ENCODE measurements at regions not wholly inside any gene's neighbourhood (a gene's known extent, or its start where the extent isn't known, plus 50 kb on each side); places are given as distances from the start of the nearest gene placed in this dataset.
"Not testable (repeated sequence)": the region's sequence is repeated elsewhere in the genome, so short reads cannot be mapped to it uniquely, and the experiment has no call there.

DNA sequence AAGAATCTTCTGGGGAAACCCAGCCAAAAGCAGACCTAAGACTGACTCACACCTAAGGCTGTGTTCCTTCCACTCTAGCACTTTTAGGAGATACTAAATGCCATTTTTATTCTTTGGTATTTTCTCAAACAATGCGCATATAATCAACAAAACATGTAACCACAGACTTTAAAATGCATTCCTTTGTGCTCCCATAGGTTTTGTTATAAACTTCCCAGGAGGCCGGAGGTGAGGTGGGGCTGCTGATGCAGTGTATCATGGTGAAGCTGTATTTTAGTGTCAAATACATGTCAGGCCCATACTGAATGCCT is 155.2 kb downstream of the BTBD3 start:
- no peak for DNase-seq

DNA sequence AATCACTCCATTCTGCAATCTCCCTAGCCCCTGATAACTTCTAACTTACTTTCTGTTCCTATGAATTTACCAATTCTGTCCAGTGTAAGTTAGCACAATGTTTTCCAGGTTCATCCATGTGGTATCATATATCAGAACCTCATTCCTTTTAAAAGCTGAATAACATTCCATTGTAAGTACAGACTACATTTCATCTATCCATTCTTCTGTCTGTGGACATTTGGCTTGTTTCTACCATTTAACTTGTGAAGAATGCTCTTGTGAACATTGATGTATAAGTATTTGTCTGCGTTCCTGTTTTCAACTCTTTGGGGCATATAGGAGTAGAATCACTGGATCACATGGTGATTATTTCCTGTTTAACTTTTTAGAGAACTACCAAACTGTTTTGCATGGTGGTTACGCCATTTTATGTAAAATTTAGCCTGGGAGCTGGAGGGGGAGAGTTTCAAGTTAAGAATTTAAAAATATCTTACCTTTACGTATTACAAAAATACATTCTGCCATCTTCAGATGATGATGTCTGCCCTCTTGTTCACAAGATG is 156.5 kb downstream of the BTBD3 start:
- no peak for DNase-seq

DNA sequence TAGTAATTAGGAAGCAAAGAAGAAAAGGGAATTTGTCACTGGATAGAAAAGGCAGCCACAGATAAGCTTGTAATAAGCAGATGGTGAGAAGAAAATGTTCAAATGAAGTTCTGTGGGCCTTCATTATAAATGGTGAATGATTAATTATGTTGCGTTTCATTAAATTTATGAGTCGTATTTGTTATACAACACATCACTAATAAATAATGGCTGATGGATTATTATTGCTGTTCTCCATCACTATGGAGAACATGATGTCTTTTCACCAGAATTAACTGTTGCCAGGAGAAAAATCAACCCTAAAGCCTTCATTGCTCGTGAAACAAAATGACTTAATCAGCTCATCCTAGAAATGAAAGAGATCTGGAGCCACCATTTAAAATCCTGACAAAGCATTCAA is 158.5 kb downstream of the BTBD3 start:
- DNase-seq, result no peak

DNA sequence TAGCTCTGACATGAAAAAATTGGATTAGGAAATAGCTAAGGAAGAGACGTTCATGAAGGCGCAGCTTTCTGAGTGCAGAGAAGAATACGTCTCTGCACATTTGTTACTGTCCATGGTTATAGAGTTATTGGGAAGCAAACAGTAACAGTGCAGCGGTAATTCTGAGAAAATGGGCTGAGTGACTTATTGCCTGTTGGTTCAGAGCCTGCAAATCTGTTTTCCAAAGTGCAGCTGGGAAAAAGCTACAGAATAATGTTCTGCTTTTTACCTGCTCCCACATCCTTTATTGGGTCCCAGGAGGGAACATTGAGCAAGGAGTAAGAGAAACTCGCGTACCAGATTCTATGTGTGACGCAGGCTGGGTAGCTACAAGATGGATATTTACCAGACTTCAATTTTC is 160.2 kb downstream of the BTBD3 start:
- DNase-seq, result no peak

DNA sequence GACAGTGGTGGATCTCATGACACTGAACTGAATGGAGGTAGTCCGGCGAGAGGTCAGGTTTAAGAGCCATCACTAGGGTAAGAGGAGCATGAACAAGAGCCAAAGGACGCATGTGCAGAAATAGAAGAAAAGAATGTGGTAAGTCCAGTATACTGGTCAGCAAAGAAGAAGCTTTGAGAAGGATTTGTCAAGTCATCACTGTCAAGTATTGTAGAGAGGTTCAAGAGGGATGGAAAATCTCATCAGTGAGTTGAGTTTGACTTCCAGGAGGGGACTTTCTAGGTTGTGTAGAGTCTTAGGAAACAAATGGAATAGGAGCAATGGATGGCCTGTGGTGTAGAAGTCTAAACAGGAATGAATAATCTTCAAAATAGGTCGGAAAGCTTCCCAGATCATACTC is 161.8 kb downstream of the BTBD3 start:
- no peak for DNase-seq

DNA sequence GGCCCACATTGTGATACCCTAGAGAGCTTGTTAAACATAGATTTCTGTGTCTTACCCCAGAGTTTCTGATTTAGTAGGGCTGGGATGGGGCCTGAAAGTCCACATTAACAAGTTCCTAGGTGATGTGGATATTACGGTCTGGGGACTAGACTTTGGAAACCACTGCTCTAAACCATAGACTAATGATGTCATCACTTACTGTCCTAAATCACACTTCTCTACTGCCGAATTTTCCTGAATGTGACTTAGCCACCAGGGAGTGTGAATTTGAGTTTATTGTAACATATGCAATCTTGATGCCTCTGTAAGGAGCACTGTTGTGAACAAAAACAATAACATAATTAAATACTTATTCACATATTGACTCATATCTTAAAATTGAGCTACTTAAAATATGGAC is 165.6 kb downstream of the BTBD3 start:
- no peak for DNase-seq

DNA sequence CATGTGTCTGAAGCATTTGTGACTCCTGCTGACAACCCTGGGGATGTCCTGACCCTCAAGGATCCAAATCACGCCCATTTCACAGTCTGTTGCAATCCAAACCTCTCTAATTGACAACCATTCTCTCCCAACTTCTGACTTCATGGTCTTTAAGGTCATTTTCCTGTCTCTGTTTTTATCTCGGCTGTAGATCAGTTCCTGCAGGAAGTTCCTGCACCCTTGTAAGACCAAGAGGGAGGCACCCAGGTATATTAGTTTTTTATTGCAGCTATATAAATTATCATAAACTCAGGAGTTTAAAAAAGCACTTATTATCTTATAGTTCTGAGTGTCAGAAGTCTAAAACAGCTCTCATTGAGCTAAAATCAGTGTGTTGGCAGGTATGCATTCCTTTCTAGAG is 166.8 kb downstream of the BTBD3 start:
- DNase-seq, result no peak

DNA sequence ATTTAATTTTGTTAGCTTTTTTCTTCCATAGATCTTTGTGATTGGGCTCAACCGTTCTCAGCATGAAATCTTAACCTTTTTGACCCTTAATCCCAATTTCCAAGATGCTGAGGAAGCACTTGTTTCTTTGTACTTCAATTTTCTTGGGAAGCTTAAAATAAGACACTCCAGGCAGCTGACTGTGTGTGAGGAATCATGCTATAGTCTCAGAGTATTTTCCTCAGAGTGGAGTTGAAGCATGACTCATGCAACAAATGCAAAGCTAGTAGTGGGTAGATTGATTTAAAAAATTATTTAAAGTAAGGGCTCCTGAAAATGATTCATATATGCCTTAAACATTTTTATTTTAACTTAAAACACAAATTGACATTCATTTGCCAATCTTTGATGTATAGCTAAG is 168.7 kb downstream of the BTBD3 start:
- DNase-seq, result no peak

DNA sequence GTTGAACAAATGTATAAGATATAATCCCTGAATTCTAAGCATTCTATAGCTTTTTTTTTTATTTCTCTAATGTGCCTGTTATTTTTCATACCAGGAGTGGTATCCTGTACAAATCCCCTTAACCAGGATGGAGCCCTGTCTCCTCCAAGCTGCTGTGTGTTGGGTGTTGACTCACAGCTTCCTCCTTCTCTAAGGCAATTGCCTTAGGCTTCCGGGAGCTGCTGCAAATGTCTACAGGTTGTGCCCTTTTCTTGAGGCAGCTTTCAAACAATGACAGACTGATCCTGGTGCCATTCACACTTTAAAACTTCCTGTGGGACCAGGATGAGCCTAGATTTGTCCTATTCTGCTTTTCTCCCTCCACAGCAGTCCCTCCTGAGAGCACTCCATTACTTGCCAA is 173.2 kb downstream of the BTBD3 start:
- DNase-seq, result no peak

DNA sequence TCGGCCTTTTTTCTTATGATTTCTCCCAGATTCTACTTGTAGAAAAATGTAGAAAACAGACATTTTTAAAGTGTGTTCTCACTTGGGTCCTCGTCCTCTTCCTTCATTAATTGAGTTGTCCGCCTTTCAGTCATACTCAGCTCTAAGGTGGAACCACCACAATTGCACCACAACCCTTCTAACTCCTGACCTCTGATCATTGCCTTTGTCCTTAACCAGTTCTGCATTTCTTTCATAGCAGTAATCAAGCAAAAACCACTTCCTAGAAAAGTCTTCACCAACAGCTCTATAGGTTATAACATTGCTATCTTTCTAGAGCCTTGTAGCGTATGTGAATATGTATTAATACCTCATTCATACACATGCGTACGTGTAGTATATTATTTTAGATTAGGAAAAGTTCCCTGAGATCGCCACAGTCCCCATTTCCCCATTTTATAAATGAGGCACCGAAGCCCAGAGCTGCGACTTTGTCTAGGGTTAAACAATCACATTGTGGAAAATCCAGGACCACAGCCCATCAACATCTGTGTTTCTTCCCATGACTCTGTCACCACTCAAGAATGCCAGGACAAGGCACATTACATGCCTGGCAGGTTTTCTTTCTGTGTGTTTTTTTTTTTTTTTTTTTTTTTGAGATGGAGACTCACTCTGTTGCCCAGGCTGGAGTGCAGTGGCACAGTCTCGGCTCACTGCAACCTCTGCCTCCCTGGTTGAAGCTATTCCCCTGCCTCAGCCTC is 175.5 kb downstream of the BTBD3 start:
- no peak for DNase-seq

DNA sequence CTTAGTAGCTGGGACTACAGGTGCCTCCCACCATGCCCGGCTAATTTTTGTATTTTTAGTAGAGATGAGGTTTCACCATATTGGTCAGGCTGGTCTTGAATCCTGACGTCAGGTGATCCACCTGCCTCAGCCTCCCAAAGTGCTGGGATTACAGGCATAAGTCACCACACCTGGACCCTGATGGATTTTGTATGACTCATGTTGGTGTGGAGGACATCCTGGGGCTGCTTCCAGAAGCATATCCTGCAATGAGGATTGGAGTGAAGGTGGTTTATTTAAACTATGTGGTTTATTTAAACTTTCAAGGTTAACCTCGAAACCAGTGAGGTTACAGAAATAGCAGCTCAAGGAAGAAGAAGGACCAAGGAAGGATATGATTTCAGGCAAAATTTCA is 176.1 kb downstream of the BTBD3 start:
- DNase-seq, result not testable (repeated sequence)

DNA sequence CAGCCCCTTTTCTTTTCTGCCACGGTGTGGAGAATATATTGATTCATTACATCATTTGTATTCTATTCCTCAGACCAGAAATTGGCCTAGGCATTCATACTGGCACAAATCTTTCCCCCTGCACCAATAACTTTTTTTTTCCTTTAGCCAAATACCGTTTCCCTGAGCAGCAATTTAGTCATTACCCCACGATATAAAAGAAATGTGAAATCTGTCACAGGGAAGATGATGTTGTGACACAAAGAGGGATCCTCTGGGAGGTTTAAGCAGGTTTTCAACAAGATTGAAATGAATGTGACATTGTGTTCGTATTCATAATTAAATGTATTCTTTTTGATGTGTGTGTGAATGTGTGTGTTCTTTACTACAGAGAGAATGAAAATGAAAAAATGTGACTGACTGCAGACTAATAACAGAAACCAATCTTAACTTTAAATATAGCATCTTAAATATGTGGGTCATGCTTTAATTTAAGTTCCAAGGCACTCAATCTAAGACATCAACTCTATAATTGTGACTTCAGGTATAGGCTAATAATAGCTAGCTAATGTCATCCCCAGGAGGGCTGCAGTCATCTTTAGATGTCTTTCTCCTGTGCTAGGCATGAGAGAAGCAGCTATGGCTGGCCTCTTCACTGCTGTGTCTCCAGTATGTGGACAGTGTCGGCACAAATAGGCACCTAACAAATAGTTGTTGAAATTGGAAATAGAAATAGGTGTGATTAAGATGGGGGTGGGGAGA is 177.7 kb downstream of the BTBD3 start:
- no peak for DNase-seq

DNA sequence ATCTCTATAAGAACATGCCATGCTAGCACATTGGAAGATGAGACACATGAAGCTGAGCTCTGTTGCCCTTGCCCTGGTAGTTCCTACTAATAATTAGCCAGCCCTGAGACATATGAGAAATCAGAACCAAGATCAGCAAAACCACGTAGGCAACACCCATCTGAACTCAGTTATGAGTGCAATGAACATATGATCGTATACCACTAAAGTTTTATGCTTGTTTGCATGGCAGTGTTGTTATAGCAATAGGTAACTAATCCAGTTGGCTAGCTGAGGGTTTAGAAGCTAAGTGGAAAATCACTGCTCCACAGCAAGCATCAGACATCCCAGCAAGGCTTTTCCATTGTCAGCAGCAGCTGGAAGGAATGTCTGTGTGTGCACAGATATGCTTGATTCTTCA is 180.7 kb downstream of the BTBD3 start:
- no peak for DNase-seq

DNA sequence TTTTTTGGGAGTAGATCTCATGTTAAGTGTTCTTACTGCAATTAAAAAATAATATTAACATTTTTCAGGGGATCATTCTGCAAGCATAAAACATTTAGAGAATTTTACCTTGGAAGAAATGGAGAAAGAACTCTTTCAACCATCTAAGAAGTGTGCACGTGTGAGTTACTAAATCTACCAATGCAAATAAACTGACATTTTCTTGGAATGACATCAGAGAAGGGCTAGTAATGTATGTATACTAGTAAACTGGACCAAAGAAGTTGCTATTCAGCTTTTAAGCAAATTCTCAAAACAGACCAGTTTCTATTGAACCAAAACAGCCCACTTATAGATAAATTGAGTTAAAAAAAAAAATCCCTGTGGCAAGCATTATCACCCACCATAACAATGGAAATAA is 191.2 kb downstream of the BTBD3 start:
- no peak for DNase-seq

DNA sequence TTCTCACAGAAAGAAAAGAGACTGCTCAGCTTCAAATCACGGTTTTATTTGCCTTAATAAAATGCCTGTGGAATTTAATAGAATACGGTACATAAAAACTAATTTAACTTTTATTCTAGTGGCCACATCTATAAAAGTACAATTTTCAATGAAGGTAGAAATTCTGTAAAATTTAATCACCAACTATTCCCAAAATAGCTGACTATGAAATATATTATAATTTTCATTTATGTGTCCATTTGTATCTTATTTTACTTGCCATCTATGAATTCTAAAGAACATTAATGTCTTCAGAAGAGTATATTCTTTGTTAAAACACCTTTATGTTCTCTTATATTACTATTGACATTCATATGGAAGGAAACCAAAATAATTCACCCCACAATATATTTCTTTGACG is 192.6 kb downstream of the BTBD3 start:
- no peak for DNase-seq

DNA sequence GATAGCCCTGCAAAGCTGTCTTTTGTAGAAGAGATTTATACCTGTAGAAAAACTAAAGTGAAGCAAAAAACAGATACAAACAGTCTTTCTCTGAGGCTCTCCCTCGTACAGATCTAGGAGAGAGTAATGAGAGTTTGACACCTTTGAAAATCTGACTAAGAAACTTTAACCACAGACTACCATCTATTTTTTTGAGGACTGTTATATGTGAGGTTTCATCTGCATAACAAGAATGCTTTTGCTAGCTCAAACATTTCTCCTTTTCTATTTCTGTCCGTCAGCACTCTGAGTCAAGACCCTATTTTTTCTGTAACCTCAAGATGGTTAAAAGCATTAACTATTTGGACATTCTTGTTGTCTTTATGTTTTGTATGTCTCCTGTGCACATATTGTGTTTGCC is 193.0 kb downstream of the BTBD3 start:
- DNase-seq, result no peak

DNA sequence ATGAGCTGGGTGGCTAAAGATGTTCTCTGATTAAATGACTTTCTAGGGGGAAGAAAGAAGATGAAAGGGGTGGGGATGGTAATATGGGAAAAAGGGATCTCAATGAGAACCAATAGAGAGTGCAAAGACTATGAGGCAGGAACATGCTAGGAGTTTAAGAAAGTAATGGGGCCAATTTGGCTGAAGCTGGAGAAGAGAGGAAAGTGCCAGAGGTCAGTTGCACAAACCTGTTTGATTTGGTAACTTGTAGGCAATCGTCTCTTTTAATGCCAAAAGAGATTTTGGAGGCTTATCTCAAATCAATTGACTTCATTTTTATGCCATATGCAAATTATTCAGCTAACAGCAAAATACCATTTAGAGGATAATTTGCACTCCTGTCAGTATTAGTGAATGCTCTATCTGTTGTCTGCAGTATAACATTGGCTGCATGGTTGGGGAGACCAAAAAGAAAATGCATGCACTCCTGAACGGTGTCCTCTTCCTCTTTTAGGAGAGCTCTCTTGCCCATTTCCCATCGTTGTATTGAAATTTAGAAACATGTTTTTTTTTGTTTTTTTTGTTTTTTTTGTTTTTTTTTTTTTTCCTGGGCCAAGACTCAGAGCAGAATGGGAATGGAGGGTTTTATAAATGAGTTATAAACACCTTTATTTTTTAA is 193.9 kb downstream of the BTBD3 start:
- no peak for DNase-seq

DNA sequence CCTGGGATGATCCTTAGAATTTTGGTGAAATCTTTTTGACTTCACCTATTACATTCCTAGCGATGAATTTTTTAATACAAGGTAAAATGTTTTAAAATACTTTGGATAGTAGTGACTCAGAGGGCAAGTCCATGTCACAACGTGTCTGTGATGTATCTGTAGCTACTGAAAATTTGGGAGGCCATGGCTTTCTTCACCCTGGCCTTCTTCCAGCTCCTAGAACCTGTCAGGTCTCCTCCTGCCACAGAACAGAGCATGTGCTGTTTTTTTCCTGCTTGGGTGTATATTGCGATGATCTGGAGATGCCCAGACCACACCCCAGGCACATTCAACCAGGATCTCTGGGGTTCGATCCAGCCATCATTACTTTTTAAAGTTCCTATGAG is 194.4 kb downstream of the BTBD3 start:
- no peak for DNase-seq

DNA sequence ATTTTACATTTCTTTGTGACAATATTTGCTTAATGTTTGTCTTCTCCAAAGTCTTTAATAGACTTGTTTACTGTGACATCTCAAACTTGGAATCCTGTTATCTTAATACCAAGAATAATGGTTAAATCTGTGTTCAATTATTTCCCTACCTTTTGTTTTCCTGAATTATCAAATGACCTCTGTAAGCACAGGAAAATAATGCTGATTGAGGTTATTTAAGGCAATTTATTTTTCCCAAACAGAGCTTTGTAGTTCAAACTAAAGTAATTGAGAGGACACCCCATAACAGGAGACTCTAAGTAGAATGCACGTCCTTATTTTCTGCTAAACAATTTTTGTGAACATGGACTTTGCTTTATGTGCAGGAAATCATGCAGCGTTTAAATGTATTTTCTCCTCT is 195.0 kb downstream of the BTBD3 start:
- no peak for DNase-seq

DNA sequence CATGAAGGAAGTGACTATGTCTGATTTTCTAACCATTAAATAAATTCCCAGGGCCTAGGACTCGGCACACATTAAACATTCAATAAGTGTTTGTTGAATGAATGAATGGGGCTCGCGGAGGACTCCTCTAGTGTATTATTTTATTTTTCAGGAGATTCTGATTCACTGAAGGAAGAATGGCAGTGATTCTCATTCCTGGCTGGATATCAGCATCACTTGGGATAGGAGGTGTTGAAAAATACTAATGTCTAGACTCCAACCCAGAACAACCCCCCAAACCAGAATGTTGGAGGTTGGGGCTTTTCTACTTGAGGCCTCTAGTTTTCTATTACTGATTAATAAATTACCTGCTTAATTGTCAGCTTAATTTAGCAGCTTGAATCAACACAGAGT is 195.4 kb downstream of the BTBD3 start:
- DNase-seq, result no peak

DNA sequence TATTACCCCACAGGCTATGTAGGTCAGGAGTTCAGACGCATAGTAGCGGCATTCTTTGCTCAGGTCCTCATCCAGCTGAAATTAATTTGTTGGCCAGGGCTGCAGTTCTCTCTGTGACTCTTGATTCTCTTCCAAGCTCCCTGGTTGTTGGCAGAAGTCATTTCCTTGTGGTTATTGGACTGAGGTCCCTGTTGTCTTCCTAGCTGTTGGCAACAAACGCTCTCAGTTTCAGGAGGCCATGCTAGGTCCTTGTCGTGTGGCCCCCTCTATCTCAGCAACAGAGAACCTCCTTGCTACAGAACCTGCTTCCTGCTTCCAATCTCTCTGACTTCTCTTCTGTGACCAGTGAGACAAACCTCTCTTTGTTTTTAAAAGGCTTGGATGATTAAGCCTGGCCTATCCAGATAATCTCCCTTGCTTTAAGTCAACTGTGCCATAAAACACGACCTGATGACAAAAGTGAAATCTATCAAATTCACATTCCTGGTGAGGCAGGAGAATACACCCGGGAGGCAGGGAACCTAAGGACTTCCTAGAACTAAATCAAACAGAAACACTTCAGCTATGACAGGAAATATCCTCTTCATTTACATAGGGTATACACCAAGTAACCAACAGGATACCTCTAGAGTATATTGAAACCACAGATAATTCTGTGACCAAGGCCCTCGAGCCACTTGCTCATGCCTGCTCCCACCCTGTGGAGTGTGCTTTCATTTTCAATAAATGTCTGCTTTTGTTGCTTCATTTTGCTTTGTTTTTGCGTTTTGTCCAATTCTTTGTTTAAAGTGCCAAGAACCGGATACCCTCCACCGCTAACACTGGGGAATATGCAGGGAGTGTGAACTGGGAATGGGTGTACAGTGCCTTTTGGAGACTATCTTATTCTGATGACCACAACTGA is 196.0 kb downstream of the BTBD3 start:
- DNase-seq, result no peak

DNA sequence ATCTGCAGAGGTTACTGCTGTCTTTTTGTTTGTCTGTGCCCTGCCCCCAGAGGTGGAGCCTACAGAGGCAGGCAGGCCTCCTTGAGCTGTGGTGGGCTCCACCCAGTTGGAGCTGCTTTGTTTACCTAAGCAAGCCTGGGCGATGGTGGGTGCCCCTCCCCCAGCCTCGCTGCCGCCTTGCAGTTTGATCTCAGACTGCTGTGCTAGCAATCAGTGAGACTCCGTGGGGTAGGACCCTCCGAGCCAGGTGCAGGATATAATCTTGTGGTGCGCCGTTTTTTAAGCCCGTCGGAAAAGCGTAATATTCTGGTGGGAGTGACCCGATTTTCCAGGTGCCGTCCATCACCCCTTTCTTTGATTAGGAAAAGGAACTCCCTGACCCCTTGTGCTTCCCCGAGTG is 211.4 kb downstream of the BTBD3 start:
- DNase-seq, result not testable (repeated sequence)

DNA sequence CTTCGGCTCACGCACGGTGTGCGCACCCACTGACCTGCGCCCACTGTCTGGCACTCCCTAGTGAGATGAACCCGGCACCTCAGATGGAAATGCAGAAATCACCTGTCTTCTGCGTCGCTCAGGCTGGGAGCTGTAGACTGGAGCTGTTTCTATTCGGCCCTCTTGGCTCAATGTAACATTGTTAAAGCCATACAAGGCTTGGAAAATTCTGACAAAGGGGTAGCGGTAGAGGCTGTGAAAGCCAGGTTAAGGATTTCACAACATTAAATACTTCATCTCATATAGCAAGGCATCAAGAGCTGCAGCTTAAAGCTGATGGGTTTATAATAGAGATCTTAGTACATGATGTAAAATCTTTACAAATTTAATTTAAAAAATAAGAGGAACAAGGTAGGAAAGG is 211.8 kb downstream of the BTBD3 start:
- DNase-seq, result not testable (repeated sequence)

Measured in stimulated activated CD4-positive, alpha-beta T cell treated with anti-CD3 and anti-CD28 coated beads, Interleukin-4, amount 100 ng/mL, for 4 hours (primary cell).